Ishikawa (cell line): ENCODE measurements at regions not wholly inside any gene's neighbourhood (a gene's known extent, or its start where the extent isn't known, plus 50 kb on each side); places are given as distances from the start of the nearest gene placed in this dataset.

Experiments
- CEBPB ChIP-seq: IDR thresholded peaks from 2 replicates; pipeline ENCODE4 v1.6.1; 2012
- CREB1 ChIP-seq: IDR thresholded peaks from 2 replicates; pipeline ENCODE4 v1.6.1; 2012; ENCODE audit warnings: low read depth
- EGR1 ChIP-seq: IDR thresholded peaks from 2 replicates; pipeline ENCODE4 v1.6.1; 2012
- EP300 ChIP-seq: IDR thresholded peaks from 2 replicates; pipeline ENCODE4 v1.6.1; 2012; ENCODE audit warnings: borderline replicate concordance
- FOXM1 ChIP-seq: IDR thresholded peaks from 2 replicates; pipeline ENCODE4 v1.6.1; 2012; ENCODE audit warnings: low read depth, borderline replicate concordance
- NFIC ChIP-seq: IDR thresholded peaks from 2 replicates; pipeline ENCODE4 v1.6.1; 2012
- RAD21 ChIP-seq: IDR thresholded peaks from 2 replicates; pipeline ENCODE4 v1.6.1; 2012; ENCODE audit warnings: low read depth
- TAF1 ChIP-seq: IDR thresholded peaks from 2 replicates; pipeline ENCODE4 v1.6.1; 2012; ENCODE audit warnings: low read depth, mild to moderate bottlenecking
- TCF12 ChIP-seq: IDR thresholded peaks from 2 replicates; pipeline ENCODE4 v1.6.1; 2012; ENCODE audit warnings: low read depth
- TEAD4 ChIP-seq: IDR thresholded peaks from 2 replicates; pipeline ENCODE4 v1.6.1; 2012
- YY1 ChIP-seq: IDR thresholded peaks from 2 replicates; pipeline ENCODE4 v1.6.1; 2012; ENCODE audit warnings: low read depth
- TF ChIP-seq, protein P1 (sequence below): IDR thresholded peaks from 2 replicates; pipeline ENCODE4 v1.6.1; 2012
- TF ChIP-seq, protein P2 (sequence below): IDR thresholded peaks from 2 replicates; pipeline ENCODE4 v1.6.1; 2012; ENCODE audit warnings: low read depth, mild to moderate bottlenecking
- TF ChIP-seq, protein P3 (sequence below): IDR thresholded peaks from 2 replicates; pipeline ENCODE4 v1.6.1; 2012

DNA sequence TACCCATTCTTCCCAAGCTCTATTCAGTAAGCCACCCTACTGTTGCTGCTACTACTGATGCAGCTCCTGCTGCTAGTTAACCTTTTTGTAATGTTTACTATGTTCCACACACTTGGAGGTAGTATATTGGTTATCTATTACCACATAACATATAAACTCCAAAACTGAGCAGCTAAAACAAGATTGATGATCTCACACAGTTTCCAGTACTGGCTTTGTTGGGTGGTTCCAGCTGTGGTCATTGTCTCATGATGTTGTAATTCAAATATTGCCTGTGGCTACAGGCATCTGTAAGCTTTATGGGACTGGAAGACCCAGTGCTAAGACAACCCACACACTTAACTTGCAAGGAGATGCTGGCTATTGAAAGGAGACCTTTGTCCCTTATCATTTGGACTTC is 556.2 kb upstream of the SUCLG2 start:
- TF ChIP-seq FOXM1 (no peak), YY1 (no peak), NFIC (no peak), EP300 (no peak), TAF1 (no peak), CREB1 (no peak), TEAD4 (no peak), CEBPB (no peak), EGR1 (no peak), TCF12 (no peak), RAD21 (no peak)
- TF ChIP-seq, protein P1, sequence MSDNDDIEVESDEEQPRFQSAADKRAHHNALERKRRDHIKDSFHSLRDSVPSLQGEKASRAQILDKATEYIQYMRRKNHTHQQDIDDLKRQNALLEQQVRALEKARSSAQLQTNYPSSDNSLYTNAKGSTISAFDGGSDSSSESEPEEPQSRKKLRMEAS = no peak
- TF ChIP-seq, protein P2, sequence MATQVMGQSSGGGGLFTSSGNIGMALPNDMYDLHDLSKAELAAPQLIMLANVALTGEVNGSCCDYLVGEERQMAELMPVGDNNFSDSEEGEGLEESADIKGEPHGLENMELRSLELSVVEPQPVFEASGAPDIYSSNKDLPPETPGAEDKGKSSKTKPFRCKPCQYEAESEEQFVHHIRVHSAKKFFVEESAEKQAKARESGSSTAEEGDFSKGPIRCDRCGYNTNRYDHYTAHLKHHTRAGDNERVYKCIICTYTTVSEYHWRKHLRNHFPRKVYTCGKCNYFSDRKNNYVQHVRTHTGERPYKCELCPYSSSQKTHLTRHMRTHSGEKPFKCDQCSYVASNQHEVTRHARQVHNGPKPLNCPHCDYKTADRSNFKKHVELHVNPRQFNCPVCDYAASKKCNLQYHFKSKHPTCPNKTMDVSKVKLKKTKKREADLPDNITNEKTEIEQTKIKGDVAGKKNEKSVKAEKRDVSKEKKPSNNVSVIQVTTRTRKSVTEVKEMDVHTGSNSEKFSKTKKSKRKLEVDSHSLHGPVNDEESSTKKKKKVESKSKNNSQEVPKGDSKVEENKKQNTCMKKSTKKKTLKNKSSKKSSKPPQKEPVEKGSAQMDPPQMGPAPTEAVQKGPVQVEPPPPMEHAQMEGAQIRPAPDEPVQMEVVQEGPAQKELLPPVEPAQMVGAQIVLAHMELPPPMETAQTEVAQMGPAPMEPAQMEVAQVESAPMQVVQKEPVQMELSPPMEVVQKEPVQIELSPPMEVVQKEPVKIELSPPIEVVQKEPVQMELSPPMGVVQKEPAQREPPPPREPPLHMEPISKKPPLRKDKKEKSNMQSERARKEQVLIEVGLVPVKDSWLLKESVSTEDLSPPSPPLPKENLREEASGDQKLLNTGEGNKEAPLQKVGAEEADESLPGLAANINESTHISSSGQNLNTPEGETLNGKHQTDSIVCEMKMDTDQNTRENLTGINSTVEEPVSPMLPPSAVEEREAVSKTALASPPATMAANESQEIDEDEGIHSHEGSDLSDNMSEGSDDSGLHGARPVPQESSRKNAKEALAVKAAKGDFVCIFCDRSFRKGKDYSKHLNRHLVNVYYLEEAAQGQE = no peak
- TF ChIP-seq, protein P3, sequence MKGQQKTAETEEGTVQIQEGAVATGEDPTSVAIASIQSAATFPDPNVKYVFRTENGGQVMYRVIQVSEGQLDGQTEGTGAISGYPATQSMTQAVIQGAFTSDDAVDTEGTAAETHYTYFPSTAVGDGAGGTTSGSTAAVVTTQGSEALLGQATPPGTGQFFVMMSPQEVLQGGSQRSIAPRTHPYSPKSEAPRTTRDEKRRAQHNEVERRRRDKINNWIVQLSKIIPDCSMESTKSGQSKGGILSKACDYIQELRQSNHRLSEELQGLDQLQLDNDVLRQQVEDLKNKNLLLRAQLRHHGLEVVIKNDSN = no peak
